Tibial nerve (tissue), 4 donors: ENCODE measurements at regions not wholly inside any gene's neighbourhood (a gene's known extent, or its start where the extent isn't known, plus 50 kb on each side); places are given as distances from the start of the nearest gene placed in this dataset.

Source experiments
- DNase-seq, 2 donors: peaks; one replicate each; pipeline ENCODE4 v3.0.0-alpha.2; 2019; ENCODE audit warnings: low spot score in 2 of 2
- H3K27ac ChIP-seq, 4 donors: fragments of 200-600 bp; sonication (generic) in 3 of 4; one replicate each; pipeline ENCODE4 v1.5.1; 2017 to 2019; ENCODE audit warnings: mild to moderate bottlenecking in 1 of 4
- H3K27me3 ChIP-seq, 2 donors: fragments of 200-600 bp; sonication (generic) in 1 of 2; one replicate each; pipeline versions ENCODE4 v1.5.1 to v1.6.0; 2017 to 2019
- H3K36me3 ChIP-seq, 3 donors: fragments of 200-600 bp; sonication (generic); one replicate each; pipeline ENCODE4 v1.5.1; 2018 to 2019
- H3K4me1 ChIP-seq, 4 donors: fragments of 200-600 bp; sonication (generic) in 3 of 4; one replicate each; pipeline ENCODE4 v1.5.1; 2017 to 2019
- H3K4me3 ChIP-seq, 4 donors: fragments of 200-600 bp; sonication (generic) in 3 of 4; one replicate each; pipeline ENCODE4 v1.5.1; 2017 to 2019; ENCODE audit warnings: mild to moderate bottlenecking in 1 of 4, moderate library complexity in 1 of 4
- H3K9me3 ChIP-seq, 4 donors: fragments of 200-600 bp; sonication (generic) in 3 of 4; one replicate each; pipeline ENCODE4 v1.5.1; 2017 to 2019
- EP300 ChIP-seq, 2 donors: sonication (generic); formaldehyde crosslinking; IDR thresholded peaks; one replicate each; pipeline ENCODE4 v1.6.1; 2017; ENCODE audit warnings: antibody characterized with exemption in 2 of 2, mild to moderate bottlenecking in 1 of 2
- POLR2A ChIP-seq, 2 donors: fragments of 450-650 bp; IDR thresholded peaks; one replicate each; pipeline ENCODE4 v1.6.1; 2017; ENCODE audit warnings: antibody characterized with exemption in 2 of 2, mild to moderate bottlenecking in 2 of 2, moderate library complexity in 2 of 2
- WGBS, 2 donors: methylation state at CpG; one replicate each; pipeline ENCODE4 v1.1.5; 2018; 5-methylcytosine and 5-hydroxymethylcytosine counted together
- TF ChIP-seq, protein P1 (sequence below), 5 experiments: fragments of 200-600 bp in 3 of 5; fragments of 450-650 bp in 2 of 5; sonication (generic) in 3 of 5; IDR thresholded peaks; one replicate each; pipeline ENCODE4 v1.5.1; 2016 to 2019; ENCODE audit warnings: antibody characterized with exemption in 5 of 5, mild to moderate bottlenecking in 3 of 5, moderate library complexity in 2 of 5

DNA sequence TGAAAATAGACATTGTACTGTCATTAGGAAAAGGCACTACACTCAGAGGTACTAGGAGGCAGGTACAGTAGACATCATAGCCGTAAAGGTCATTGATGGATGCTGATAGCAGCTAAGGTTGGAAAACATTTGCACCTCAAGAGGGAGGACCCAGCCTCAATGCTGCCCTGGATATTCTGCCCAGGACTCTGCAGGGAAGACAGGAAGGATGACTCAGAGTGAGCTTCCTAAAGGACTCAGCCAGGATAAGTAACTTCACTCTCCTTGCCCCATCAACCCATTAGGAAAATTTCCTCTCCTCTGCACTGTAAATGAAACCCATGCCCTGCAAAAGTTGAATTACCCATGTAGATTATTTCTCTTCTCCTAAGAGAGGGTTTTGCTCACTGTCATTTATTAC lies 617.9 kb upstream of the MKI67 start:
- Histone ChIP-seq H3K4me3 (no peak overlapping the region), H3K27me3 (no peaks in the 10 kb centered on the region), H3K27ac (no peak overlapping the region), H3K9me3 (no peaks in the 10 kb centered on the region), H3K36me3 (no peaks in the 10 kb centered on the region), H3K4me1 (no peaks in the 10 kb centered on the region)
- TF ChIP-seq POLR2A (IDR thresholded peaks at IDR 0.05) (no peak), EP300 (IDR thresholded peaks at IDR 0.05) (no peak)
- TF ChIP-seq, protein P1, sequence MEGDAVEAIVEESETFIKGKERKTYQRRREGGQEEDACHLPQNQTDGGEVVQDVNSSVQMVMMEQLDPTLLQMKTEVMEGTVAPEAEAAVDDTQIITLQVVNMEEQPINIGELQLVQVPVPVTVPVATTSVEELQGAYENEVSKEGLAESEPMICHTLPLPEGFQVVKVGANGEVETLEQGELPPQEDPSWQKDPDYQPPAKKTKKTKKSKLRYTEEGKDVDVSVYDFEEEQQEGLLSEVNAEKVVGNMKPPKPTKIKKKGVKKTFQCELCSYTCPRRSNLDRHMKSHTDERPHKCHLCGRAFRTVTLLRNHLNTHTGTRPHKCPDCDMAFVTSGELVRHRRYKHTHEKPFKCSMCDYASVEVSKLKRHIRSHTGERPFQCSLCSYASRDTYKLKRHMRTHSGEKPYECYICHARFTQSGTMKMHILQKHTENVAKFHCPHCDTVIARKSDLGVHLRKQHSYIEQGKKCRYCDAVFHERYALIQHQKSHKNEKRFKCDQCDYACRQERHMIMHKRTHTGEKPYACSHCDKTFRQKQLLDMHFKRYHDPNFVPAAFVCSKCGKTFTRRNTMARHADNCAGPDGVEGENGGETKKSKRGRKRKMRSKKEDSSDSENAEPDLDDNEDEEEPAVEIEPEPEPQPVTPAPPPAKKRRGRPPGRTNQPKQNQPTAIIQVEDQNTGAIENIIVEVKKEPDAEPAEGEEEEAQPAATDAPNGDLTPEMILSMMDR (IDR thresholded peaks at IDR 0.05), result no peak
- 94 to 95% methylated on average over 1 of the region's 1 CpG for WGBS, 2 donors
- no peak for DNase-seq

DNA sequence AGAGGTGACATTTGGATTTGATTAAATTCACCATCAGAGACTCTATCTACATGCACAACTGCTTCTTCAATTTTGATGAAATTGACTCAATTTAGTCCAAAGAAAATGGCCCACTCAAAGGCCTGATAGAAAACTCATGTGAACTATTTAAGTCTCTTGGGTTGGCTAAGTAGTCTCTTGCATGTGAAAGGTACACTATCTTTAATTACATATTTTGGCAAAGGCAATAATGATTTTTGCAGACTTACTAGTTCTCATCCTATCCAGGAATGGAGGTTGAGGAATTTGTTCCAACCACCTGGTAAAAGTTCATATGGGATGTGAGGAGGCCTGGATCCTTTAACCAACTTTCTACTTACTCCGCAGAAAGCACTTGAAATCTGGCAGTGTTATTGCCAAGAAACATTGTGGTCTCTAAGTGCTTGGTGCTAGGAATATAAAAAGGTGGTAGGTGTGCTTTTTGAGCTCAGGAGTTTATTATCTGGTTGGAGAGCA lies 618.6 kb upstream of the MKI67 start:
- no peaks in the 10 kb centered on the region for H3K9me3 ChIP-seq
- no peak overlapping the region for H3K4me3 ChIP-seq
- no peaks in the 10 kb centered on the region for H3K27me3 ChIP-seq
- DNase-seq, result no peak
- TF ChIP-seq EP300 (IDR thresholded peaks at IDR 0.05), result no peak
- TF ChIP-seq POLR2A (IDR thresholded peaks at IDR 0.05), result no peak
- TF ChIP-seq, protein P1 (IDR thresholded peaks at IDR 0.05), result no peak
- 88 to 89% methylated on average over 1 of the region's 1 CpG for WGBS, 2 donors
- H3K27ac ChIP-seq, result no peak overlapping the region
- no peaks in the 10 kb centered on the region for H3K4me1 ChIP-seq
- H3K36me3 ChIP-seq, result no peaks in the 10 kb centered on the region

DNA sequence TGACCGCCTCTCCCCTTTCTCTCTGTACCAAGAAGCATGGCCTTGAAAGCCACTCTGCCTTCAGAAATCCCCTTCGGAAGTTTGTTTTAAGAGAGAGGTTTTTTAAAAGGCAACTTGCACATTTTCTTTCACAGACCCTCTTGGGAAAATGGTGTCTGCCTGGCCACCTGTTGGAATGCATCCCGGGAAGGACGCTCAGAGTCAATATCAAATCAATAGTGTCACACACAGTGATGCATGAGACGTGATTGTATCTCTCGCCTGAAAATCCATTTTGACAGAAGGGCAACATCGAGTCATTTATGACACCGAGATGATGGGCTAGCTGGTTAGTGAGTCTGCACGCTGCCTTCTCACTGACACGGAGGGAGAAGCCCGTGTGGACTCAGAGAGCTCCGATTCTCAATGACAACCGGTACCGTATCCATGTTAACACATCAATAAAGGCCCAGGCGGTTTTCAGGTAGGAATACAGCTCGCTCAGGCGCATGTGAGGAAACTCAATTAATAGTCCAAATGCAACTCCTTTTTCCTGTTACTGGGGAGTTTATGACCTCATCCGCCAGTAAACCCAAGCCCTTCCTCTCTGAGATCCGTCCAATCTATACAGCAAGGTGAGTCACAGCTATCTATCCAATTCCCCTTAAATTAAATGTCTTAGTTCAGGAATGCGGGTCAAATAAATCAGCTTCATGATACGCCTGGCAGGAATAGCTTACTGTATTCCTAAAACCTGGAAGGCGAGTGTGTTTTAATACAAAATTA lies 621.5 kb upstream of the MKI67 start:
- 84 to 93% methylated on average over 22 of the region's 22 CpGs for WGBS, 2 donors
- H3K36me3 ChIP-seq, result no peaks in the 10 kb centered on the region
- no peaks in the 10 kb centered on the region for H3K4me1 ChIP-seq
- H3K27me3 ChIP-seq, result no peaks in the 10 kb centered on the region
- H3K27ac ChIP-seq, result no peak overlapping the region
- DNase-seq, result no peak
- H3K9me3 ChIP-seq, result peaks cover 0 to 5% (median 0%) of the 10 kb centered on the region in 4 donors
- TF ChIP-seq, protein P1 (IDR thresholded peaks at IDR 0.05), result no peak
- TF ChIP-seq POLR2A (IDR thresholded peaks at IDR 0.05), result no peak
- TF ChIP-seq EP300 (IDR thresholded peaks at IDR 0.05), result no peak
- H3K4me3 ChIP-seq, result no peak overlapping the region

DNA sequence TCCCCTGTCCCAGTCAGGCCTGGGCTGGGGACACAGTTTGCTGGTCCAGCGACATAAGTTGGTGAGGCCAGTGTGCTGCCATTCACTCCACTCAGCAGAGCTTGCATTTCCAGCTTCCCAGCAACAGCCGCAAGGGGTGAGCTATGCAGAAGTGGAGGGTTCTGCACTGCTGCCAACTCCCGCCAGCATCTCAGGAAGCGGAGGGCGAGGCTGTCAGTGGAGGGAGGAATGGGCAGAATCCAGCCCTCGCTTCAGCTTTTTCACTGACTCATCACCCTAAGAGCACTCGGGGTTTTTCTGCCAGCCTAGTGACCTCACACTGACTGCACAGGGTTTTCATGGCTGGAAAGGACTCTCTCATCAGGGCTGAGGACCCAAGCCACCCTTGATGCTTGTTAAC lies 625.1 kb upstream of the MKI67 start:
- no peak overlapping the region for H3K4me3 ChIP-seq
- 79 to 80% methylated on average over 7 of the region's 7 CpGs for WGBS, 2 donors
- no peaks in the 10 kb centered on the region for H3K4me1 ChIP-seq
- TF ChIP-seq EP300 (IDR thresholded peaks at IDR 0.05) (no peak), POLR2A (IDR thresholded peaks at IDR 0.05) (no peak)
- TF ChIP-seq, protein P1 (IDR thresholded peaks at IDR 0.05), result no peak
- H3K9me3 ChIP-seq, result peaks cover 0 to 5% (median 0%) of the 10 kb centered on the region in 4 donors
- DNase-seq, result no peak
- no peak overlapping the region for H3K27ac ChIP-seq
- H3K27me3 ChIP-seq, result no peaks in the 10 kb centered on the region
- H3K36me3 ChIP-seq, result no peaks in the 10 kb centered on the region

DNA sequence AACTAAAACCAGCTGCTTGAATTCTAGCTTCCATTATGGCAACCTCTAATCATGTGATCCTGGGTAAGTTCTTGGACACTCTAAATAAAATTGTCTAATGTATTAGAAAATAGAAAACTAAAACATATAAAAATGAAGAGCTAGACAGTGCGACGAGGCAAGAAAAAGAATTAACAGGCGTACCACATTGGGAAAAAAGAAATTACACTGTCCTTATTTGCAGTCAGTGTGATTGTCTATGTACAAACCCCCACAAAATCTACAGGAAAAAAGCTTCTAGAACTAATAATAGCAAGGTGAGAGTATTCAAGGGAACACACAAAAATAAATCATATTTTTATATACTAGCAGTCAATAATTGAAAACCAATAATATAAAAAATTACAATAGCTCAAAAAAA lies 625.6 kb upstream of the MKI67 start:
- no peak overlapping the region for H3K27ac ChIP-seq
- no peak for DNase-seq
- WGBS, 2 donors, result 98% methylated on average over 3 of the region's 3 CpGs

More for the DNA sequence above, 625.6 kb upstream of the MKI67 start:
- Histone ChIP-seq H3K9me3 (peaks cover 0 to 5% (median 0%) of the 10 kb centered on the region in 4 donors), H3K4me1 (no peaks in the 10 kb centered on the region), H3K36me3 (no peaks in the 10 kb centered on the region), H3K4me3 (no peak overlapping the region), H3K27me3 (no peaks in the 10 kb centered on the region)
- TF ChIP-seq EP300 (IDR thresholded peaks at IDR 0.05) (no peak), POLR2A (IDR thresholded peaks at IDR 0.05) (no peak)
- TF ChIP-seq, protein P1 (IDR thresholded peaks at IDR 0.05), result no peak
